ENCODE measurements at regions not wholly inside any gene's neighbourhood (a gene's known extent, or its start where the extent isn't known, plus 50 kb on each side); places are given as distances from the start of the nearest gene placed in this dataset.
"Not testable (repeated sequence)": the region's sequence is repeated elsewhere in the genome, so short reads cannot be mapped to it uniquely, and the experiment has no call there.

DNA sequence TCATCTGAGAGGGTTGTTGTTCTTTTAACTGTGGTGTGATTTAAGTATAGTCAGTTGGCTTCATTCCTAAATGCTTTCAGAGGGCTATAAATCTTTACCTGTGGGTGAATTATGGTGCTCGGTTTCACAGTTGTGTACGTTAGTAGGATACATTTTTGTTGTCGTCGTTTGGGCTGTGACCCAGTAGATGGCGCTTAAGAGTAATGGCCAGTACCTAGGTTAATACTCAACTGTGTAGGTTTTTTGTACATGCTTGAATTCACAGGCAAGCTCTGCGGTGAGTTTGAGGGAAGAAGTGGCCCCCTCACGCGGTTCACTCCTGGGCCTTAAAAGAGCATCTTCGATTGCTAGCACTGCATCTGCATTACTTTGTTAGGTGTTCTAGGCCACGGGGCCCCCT, 571.7 kb upstream of the TGIF2LX start:
- H3K27me3 Mint-ChIP-seq, DNase-seq, H3K9me3 Mint-ChIP-seq, H3K27ac Mint-ChIP-seq, H3K36me3 Mint-ChIP-seq, H3K4me1 Mint-ChIP-seq, H3K4me3 Mint-ChIP-seq, POLR2A ChIA-PET, ATAC-seq: not testable (repeated sequence)

- H3K4me1 Mint-ChIP-seq, H3K27ac Mint-ChIP-seq, DNase-seq, H3K4me3 Mint-ChIP-seq, H3K27me3 Mint-ChIP-seq, POLR2A ChIA-PET, H3K9me3 Mint-ChIP-seq, H3K36me3 Mint-ChIP-seq, ATAC-seq: not testable (repeated sequence)
These were observed 551.8 kb upstream of the TGIF2LX start for GRCh38 chrX:89369904-89370303.

DNA sequence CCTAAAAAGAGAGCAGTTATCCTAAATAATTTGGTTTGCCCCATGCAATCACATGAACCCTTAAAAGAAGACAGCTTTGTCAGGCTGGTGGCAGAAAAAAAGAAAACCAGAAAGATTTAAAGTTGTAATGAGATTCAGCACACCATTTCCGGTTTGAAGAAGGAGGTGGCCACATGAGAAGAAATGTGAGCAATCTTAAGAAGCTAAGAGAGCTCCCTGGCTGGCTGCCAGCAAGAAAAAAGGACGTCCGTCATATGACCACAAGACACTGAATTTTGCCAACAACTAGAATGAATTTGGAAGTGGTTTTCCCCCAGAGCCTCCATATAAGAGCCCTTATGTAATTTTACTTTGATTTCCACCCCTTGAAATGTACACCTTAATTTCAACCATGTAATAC, 528.7 kb upstream of the TGIF2LX start:
- POLR2A ChIA-PET, result not testable (repeated sequence)

GRCh38 chrX:89402818-89403217, 518.9 kb upstream of the TGIF2LX start:
- H3K9me3 Mint-ChIP-seq, POLR2A ChIA-PET, H3K27ac Mint-ChIP-seq, H3K4me3 Mint-ChIP-seq, H3K27me3 Mint-ChIP-seq, H3K36me3 Mint-ChIP-seq, DNase-seq, H3K4me1 Mint-ChIP-seq, ATAC-seq: not testable (repeated sequence)

More for the DNA sequence above, 528.7 kb upstream of the TGIF2LX start:
- not testable (repeated sequence) for ATAC-seq, H3K27me3 Mint-ChIP-seq, H3K27ac Mint-ChIP-seq, H3K4me3 Mint-ChIP-seq, H3K36me3 Mint-ChIP-seq, H3K9me3 Mint-ChIP-seq, H3K4me1 Mint-ChIP-seq
- peak in 1 of 10 donors; percentile 11 for DNase-seq

DNA sequence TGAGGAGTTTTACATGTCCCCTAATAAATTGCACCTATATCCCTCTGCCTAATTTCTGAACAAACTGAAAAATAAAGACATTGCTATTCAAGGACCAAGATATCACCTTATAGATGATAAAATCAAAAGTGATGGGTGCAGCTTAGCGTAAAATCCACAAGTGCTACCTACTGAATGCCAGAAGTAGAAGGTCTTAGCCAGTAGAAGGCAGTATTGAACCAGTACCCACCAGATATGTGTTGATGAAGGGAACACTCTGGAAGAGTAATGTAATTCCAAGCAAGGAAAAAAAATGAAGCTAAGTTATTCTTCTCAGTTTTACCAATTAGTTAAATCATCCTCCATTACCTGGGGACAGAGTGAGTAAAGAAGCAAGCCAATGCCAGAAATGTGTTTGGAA, 516.6 kb upstream of the TGIF2LX start:
- DNase-seq, H3K4me3 Mint-ChIP-seq, H3K27ac Mint-ChIP-seq, ATAC-seq, H3K4me1 Mint-ChIP-seq, H3K9me3 Mint-ChIP-seq, H3K36me3 Mint-ChIP-seq, POLR2A ChIA-PET, H3K27me3 Mint-ChIP-seq: not testable (repeated sequence)

GRCh38 chrX:89416930-89417329, 504.8 kb upstream of the TGIF2LX start:
- POLR2A ChIA-PET, result not testable (repeated sequence)

GRCh38 chrX:89432652-89433231, 489.0 kb upstream of the TGIF2LX start:
- H3K4me3 Mint-ChIP-seq, H3K4me1 Mint-ChIP-seq, H3K9me3 Mint-ChIP-seq, H3K27ac Mint-ChIP-seq, DNase-seq, POLR2A ChIA-PET, ATAC-seq, H3K27me3 Mint-ChIP-seq, H3K36me3 Mint-ChIP-seq: not testable (repeated sequence)

More at GRCh38 chrX:89416930-89417329, 504.8 kb upstream of the TGIF2LX start:
- not testable (repeated sequence) for H3K4me1 Mint-ChIP-seq, ATAC-seq, H3K4me3 Mint-ChIP-seq, H3K27me3 Mint-ChIP-seq, H3K27ac Mint-ChIP-seq, H3K36me3 Mint-ChIP-seq, H3K9me3 Mint-ChIP-seq
- DNase-seq, result peak in 1 of 10 donors; percentile 13
